ENCODE measurements at regions not wholly inside any gene's neighbourhood (a gene's known extent, or its start where the extent isn't known, plus 50 kb on each side); places are given as distances from the start of the nearest gene placed in this dataset.

DNA sequence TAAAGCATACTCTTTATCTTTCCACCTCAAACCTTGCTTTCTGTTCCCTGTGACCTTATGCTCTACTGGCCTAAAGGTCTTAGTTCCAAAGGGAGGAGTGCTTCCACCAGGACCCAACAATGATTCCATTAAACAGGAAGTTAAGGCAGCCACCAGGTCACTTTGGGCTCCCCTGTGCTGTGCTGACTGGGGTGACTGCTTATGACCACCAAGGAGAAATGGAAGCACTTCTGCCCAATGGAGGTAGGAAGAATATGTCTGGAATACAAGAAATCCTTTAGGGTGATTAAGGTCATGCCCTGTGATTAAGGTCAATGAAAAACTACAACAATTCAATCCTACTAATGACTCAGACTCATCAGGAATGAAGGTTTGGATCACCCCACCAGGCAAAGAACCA, 233.8 kb upstream of the CDH11 start:
- Histone ChIP-seq H3K4me3 (no peak overlapping the region), H3K4me1 (no peaks in the 10 kb centered on the region), H3K27ac (no peak overlapping the region), H3K36me3 (no peaks in the 10 kb centered on the region), H3K9me3 (peaks cover 0 to 7% (median 0%) of the 10 kb centered on the region in 11 donors), H3K27me3 (peaks cover 0 to 8% (median 0%) of the 10 kb centered on the region in 7 donors)
- intact Hi-C loops (cut with DNase I): no loop called here
- ATAC-seq: no peak
- no peak for DNase-seq
- TF ChIP-seq, protein P1, sequence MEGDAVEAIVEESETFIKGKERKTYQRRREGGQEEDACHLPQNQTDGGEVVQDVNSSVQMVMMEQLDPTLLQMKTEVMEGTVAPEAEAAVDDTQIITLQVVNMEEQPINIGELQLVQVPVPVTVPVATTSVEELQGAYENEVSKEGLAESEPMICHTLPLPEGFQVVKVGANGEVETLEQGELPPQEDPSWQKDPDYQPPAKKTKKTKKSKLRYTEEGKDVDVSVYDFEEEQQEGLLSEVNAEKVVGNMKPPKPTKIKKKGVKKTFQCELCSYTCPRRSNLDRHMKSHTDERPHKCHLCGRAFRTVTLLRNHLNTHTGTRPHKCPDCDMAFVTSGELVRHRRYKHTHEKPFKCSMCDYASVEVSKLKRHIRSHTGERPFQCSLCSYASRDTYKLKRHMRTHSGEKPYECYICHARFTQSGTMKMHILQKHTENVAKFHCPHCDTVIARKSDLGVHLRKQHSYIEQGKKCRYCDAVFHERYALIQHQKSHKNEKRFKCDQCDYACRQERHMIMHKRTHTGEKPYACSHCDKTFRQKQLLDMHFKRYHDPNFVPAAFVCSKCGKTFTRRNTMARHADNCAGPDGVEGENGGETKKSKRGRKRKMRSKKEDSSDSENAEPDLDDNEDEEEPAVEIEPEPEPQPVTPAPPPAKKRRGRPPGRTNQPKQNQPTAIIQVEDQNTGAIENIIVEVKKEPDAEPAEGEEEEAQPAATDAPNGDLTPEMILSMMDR (IDR thresholded peaks at IDR 0.05): no peak

DNA sequence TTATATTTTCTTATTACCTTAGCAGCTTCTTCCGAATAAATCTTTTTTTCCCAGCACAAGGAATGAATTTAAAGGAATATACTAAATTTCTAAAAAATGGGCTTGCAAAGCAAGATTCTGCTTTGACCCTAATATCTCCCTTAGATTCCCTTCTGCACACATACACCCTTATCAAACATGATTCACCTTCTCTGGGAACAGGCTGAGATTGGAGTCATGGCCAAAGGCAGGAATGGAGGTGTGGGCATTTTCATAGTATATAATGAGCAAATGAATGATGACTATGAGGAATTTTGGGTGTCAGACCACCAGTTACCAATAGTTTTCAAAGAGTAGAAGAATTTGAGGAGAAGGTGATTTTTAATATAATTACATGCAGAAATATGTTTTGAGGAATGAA, 231.3 kb upstream of the CDH11 start:
- Histone ChIP-seq H3K27ac (no peak overlapping the region), H3K36me3 (no peaks in the 10 kb centered on the region), H3K4me1 (no peaks in the 10 kb centered on the region), H3K27me3 (peaks cover 0 to 8% (median 0%) of the 10 kb centered on the region in 7 donors), H3K4me3 (no peak overlapping the region), H3K9me3 (peaks cover 0 to 7% (median 0%) of the 10 kb centered on the region in 11 donors)
- DNase-seq: no peak
- TF ChIP-seq, protein P1 (IDR thresholded peaks at IDR 0.05): no peak
- WGBS, 2 donors: 87 to 93% methylated on average over 1 of the region's 1 CpG
- intact Hi-C loops (cut with DNase I): no loop called here
- ATAC-seq: no peak

DNA sequence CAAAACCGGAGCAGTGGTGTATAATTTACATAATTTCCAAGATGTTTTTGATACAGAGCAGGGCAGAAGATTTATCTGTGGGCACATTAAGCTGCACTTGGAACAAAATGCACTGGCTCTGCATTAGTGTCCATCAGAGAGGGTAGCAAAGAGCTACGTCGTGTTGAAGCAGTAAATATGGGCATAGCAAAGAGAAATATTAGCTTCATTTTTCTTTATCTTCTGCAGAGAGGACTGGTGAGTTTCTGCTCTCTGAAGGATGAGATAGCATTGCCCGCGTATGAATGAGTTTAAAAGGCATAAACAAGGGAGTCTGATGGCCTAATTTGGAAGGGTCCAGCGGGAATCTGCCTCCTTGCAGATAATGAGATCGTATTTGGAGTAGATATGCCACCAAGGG, 227.8 kb upstream of the CDH11 start:
- intact Hi-C loops (cut with DNase I): no loop called here
- Histone ChIP-seq H3K4me1 (no peaks in the 10 kb centered on the region), H3K27me3 (peaks cover 0 to 8% (median 0%) of the 10 kb centered on the region in 7 donors), H3K27ac (no peak overlapping the region), H3K4me3 (no peak overlapping the region), H3K36me3 (no peaks in the 10 kb centered on the region), H3K9me3 (no peaks in the 10 kb centered on the region)
- TF ChIP-seq, protein P1 (IDR thresholded peaks at IDR 0.05): no peak
- WGBS, 2 donors: 62 to 68% methylated on average over 7 of the region's 7 CpGs
- DNase-seq: no peak
- no peak for ATAC-seq

DNA sequence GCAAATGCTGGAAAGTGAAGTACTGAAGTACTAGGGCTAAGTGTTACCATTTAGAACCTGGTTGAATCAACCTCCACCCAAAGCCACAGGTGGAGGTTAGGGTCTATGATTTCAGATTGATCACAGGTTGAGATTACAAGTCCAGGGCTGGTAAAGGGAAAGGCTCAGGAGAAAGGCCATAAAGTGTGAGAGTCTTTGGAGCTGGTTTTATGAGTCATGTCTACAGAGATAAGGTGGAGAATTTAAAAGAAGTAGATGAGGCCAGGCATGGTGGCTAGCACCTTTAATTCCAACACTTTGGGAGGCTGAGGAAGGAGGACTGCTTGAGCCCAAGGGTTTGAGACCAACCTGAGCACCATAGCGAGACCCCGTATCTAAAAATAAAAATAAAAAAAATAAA, 221.7 kb upstream of the CDH11 start:
- DNase-seq (no peak), ATAC-seq (no peak)
- Histone ChIP-seq H3K4me1 (no peaks in the 10 kb centered on the region), H3K27me3 (no peaks in the 10 kb centered on the region), H3K4me3 (no peak overlapping the region), H3K9me3 (no peaks in the 10 kb centered on the region), H3K27ac (no peak overlapping the region), H3K36me3 (no peaks in the 10 kb centered on the region)
- intact Hi-C loops (cut with DNase I): no loop called here
- WGBS, 2 donors: 91 to 93% methylated on average over 2 of the region's 2 CpGs
- TF ChIP-seq, protein P1 (IDR thresholded peaks at IDR 0.05): no peak
